GM19397 (cell line): ENCODE measurements at regions not wholly inside any gene's neighbourhood (a gene's known extent, or its start where the extent isn't known, plus 50 kb on each side); places are given as distances from the start of the nearest gene placed in this dataset.

ENCODE experiments used
- ATAC-seq: cut with Tn5 transposase; IDR thresholded peaks from one replicate; pipeline ENCODE4 v1.9.1; 2021; ENCODE audit warnings: mild to moderate bottlenecking, moderate library complexity; ENCODE audit not compliant: unreplicated experiment

DNA sequence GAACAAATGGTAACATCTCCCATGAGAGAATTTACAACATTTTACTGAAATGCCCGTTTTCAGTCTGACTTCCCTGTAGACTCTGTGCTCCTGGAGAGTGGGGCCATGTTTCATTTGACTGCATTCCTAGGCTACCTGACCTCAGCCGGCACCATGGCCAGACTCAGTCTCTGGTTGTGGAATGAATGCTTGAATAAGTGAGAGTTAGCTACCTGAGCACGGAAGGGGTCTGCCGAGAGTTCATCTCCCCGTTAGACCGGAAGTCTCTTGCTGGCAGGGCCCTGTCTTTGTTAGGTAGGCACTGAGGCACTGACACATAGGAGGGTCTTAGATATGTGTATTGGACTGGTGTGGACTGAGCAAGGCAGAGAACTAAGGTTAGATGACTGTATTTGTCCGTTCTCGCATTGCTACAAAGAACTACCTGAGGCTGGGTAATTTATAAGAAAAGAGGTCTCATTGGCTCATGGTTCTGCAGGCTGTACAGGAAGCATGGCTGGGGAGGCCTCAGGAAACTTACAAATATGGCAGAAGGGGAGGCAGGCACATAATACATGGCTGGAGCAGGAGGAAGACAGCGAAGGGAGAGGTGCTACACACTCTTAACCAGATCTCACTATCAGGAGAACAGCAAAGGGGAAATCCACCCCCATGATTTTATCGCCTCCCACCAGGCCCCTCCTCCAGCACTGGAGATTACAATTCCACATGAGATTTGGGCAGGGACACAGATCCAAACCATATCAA lies 271.2 kb downstream of the GLI2 start:
- no peak for ATAC-seq

DNA sequence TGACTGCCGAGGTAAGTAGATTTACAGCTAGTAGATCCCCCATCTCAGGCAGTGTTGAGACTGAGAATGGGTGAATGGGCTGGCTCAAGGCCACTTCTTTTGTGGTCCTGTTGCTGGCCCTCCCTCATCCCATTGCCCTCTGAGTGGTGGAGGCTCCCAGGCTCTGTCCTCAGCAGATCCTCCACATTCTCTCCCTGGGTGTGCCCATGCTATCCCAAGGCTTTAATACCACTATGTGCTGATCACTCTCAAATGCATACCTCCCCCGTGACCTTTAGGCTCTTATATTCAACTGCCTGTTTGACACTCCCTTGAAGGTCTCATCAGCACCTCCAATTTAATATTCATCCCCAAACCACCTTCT lies 271.8 kb downstream of the GLI2 start:
- no peak for ATAC-seq

DNA sequence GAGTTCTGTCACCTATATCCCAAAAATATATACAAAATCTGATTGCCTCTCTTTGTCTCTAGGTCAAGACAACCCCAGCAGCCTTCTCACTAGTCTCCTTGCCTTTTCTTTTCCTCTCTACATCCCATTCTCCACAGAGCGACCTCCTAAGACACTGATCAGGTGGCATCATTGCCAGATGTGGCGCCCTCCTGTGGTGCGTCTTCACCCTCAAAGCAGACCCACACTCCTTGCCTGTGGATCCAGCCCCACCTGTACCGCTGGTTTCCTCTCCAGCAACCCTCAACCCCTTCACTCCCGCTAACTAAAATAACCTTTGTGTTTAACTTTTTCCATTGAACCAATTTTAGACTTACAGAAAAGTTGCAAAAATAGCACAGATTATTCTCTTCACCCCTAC lies 273.3 kb downstream of the GLI2 start:
- ATAC-seq, result no peak

DNA sequence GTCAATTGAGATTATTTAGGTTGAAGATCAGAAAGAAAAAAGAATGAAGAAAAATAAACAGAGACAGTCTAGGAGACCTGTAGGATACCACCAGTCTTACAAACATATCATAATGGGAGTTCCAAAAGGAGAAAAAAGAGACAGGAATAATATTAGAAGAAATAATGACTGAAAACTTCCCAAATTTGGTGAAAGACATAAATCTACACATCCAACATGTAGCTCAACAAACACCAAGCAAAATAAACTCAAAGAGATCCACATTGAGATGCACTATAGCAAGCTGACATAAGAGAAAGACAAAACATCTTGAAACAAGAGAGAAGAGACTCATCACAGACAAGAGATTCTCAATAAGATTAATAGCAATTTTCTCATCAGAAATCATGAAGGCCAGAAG lies 274.0 kb downstream of the TFCP2L1 start:
- ATAC-seq, result no peak

GRCh38 chr2:121014876-121015275 lies 270.1 kb downstream of the TFCP2L1 start:
- ATAC-seq, result no peak

GRCh38 chr2:121015971-121016485 lies 269.0 kb downstream of the TFCP2L1 start:
- ATAC-seq, result no peak

- ATAC-seq, result no peak
These were observed 267.6 kb downstream of the TFCP2L1 start for GRCh38 chr2:121017396-121017795.

GRCh38 chr2:121018136-121019061 lies 266.6 kb downstream of the TFCP2L1 start:
- no peak for ATAC-seq

GRCh38 chr2:121019071-121019470 lies 265.9 kb downstream of the TFCP2L1 start:
- no peak for ATAC-seq

GRCh38 chr2:121019756-121020155 lies 265.2 kb downstream of the TFCP2L1 start:
- ATAC-seq, result no peak

GRCh38 chr2:121021685-121022084 lies 263.3 kb downstream of the TFCP2L1 start:
- ATAC-seq, result no peak

GRCh38 chr2:121028577-121028976 lies 256.4 kb downstream of the TFCP2L1 start:
- ATAC-seq, result no peak

GRCh38 chr2:121030523-121030922 lies 254.5 kb downstream of the TFCP2L1 start:
- no peak for ATAC-seq

GRCh38 chr2:121031568-121032340 lies 253.2 kb downstream of the TFCP2L1 start:
- no peak for ATAC-seq

DNA sequence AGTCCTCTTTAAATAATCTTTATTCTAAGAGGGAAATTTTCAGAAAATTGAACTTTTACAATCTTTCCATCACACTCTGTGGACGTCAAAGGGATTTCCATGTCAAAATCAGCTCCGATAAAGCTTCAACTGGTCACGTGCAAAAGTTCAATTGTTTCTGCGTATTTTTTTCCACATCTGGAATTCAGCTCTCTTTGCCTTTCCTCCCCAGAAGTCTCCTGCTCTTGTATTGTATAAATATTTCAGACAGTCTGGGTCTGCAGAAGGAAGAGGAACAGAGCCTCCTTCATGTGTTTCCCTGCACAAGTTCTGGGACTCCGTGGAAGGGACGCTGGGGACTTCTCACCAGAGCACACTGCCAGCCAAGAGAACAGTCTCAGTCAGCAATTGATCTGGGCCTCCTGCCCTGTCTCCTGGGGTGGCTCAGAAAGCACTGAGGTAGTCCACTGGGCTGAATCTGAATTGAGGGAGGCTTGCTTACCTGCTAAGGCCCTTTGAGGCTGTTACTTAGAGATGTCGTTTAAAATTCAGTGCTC lies 251.5 kb downstream of the TFCP2L1 start:
- no peak for ATAC-seq

DNA sequence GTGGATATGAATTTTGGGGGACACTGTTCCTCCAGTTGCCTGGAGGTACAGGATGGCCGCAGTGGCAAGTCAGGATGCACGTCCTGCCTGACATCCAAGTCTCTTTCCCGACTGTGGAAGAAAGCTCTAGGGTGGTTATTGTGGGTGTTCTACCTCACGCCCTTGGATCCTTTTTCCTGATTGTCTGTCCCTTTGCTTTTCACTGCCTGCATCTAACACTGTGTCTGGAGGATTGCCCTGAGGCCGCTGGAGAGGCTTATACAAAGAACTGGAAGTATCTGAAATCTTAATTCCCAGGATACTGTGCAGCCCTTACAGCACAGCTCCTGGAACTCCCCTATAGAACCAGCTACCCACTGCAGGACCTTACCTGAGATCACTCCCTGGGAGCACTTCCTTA lies 250.5 kb downstream of the TFCP2L1 start:
- no peak for ATAC-seq

DNA sequence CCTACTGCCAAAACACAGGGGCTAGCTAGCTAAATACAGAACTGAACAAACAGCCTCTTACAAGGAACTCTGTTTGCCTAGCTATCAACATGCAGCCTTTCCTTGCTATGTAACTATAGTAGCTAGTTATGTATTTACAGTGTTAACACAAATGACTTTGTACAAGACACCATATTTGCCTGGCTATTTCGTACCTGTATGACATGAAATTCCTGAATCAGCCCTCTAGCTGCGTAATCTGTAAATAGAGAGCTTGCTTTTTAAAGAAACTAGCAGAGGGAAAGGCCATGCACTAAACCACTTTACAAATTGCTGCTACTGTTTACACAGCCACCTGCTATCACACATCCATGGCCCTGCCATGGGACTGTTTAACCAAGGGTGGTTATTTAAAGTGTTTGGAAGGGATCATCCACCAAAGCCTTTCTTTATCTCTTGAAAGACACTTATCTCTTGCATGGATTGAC lies 248.7 kb downstream of the TFCP2L1 start:
- ATAC-seq, result no peak

DNA sequence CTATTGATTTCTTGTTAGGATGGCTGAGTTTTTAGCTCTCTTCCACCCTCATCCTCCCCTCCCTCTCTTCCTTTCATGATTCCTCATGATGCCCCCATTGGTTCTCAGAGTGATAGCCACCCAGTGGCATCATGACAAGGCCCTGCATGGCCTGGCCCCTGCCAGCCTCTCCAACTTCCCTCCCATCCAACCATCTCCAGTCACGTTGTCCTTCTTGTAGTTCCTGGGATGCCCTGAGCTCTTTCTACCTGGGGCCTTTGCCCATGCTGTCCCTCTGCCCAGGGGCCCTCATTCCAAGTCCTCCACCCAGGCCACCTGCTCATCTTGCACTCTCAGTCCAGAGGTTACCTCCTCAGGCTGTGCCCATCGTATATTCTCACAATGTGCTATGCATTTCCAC lies 247.5 kb downstream of the TFCP2L1 start:
- ATAC-seq, result no peak

DNA sequence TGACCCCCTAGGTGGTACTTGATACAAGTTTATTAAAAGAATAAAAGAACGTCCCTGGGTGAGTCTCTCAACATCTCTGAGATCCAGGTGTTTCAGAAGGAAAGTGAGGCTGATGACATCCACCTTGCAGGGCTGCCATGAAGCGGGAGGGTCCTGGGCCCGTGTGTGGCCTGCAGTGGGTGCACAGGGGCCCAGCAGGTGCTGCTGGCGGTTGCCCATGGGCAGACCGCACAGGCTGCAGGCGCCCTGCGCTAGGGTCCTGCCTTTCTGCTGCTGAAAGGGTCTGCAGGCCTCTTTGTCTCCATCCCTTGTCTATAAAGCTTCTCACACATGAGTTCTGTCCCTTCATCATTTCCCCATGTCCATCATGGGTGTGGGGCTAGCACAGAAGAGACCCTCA lies 247.0 kb downstream of the TFCP2L1 start:
- ATAC-seq, result no peak

DNA sequence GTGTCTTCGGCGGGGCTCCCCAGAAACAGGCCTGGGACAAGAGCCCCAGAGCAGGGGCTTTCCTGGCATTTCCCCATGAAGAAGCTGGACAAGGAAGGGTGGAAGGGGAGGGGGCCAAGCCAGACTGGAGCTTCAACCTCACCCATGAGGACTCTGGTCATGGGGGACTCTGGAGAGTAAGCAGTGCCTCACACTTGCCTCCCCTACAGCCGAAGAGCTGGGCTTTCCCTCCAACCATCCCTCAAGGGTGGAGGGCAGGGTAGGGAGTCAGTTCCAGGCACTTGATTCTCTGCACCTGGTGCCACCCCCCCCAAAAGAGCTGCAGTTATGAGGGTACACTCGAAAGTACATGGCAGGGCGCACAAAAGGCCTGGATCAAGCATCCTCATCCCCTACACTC lies 246.6 kb downstream of the TFCP2L1 start:
- ATAC-seq, result no peak
